ENCODE measurements at regions not wholly inside any gene's neighbourhood (a gene's known extent, or its start where the extent isn't known, plus 50 kb on each side); places are given as distances from the start of the nearest gene placed in this dataset.

DNA sequence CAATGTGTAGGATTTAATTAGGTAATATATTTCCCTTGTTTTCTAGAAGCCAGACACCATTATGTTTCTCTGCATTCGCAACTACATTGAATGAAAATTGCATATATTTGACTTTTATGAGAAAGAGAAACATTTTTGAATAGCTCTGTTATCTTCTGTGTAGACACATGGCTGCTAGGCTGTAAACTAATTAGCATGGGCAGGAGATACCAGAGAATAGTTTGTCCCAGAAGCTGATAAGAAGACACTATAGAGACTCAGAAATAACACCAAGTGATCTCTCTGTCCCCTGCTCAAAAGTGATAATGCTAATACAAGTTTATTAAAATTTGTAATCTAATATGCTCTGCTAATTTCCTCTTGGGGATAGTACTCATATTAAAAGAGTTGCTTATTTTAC is 198.0 kb upstream of the TUSC1 start:
- no peak for TF ChIP-seq POLR2AphosphoS5 (IDR thresholded peaks at IDR 0.05; ENCODE audit: low read depth, low read length)
- no peak for TF ChIP-seq FOXP2 (optimal IDR thresholded peaks at IDR 0.05; ENCODE audit: borderline replicate concordance, extremely low read depth, extremely low read length, insufficient read depth)
- no peak for TF ChIP-seq TAF1 (IDR thresholded peaks at IDR 0.05; ENCODE audit: borderline replicate concordance, insufficient read depth, low read length)
- TF ChIP-seq, protein P1, sequence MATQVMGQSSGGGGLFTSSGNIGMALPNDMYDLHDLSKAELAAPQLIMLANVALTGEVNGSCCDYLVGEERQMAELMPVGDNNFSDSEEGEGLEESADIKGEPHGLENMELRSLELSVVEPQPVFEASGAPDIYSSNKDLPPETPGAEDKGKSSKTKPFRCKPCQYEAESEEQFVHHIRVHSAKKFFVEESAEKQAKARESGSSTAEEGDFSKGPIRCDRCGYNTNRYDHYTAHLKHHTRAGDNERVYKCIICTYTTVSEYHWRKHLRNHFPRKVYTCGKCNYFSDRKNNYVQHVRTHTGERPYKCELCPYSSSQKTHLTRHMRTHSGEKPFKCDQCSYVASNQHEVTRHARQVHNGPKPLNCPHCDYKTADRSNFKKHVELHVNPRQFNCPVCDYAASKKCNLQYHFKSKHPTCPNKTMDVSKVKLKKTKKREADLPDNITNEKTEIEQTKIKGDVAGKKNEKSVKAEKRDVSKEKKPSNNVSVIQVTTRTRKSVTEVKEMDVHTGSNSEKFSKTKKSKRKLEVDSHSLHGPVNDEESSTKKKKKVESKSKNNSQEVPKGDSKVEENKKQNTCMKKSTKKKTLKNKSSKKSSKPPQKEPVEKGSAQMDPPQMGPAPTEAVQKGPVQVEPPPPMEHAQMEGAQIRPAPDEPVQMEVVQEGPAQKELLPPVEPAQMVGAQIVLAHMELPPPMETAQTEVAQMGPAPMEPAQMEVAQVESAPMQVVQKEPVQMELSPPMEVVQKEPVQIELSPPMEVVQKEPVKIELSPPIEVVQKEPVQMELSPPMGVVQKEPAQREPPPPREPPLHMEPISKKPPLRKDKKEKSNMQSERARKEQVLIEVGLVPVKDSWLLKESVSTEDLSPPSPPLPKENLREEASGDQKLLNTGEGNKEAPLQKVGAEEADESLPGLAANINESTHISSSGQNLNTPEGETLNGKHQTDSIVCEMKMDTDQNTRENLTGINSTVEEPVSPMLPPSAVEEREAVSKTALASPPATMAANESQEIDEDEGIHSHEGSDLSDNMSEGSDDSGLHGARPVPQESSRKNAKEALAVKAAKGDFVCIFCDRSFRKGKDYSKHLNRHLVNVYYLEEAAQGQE (IDR thresholded peaks at IDR 0.05; ENCODE audit: insufficient read depth in 1 of 2, low read depth in 2 of 2, low read length in 2 of 2), result no peak
- TF ChIP-seq SIN3A (IDR thresholded peaks at IDR 0.05; ENCODE audit: borderline replicate concordance, insufficient read depth, low read length), result no peak

DNA sequence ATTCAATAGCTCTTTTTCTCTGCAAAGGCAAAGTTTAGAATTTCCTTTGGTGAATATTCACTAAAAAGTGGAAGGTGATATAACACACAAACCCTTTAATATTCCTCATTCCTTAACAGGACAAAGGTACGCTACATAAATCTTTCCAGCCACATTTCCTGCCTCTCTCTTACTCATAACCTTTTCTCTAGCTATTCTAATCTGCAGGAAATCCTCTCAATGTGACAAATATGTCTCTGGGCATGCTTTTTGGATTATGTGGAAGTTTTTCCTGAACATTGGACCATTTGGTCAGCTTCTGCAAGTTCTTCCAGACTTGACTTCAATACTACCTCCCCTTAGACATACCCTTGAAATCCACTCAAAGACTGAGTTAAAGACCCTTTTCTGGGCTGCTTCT is 186.3 kb upstream of the TUSC1 start:
- TF ChIP-seq TAF1 (IDR thresholded peaks at IDR 0.05; ENCODE audit: borderline replicate concordance, insufficient read depth, low read length) (no peak), POLR2AphosphoS5 (IDR thresholded peaks at IDR 0.05; ENCODE audit: low read depth, low read length) (no peak), FOXP2 (optimal IDR thresholded peaks at IDR 0.05; ENCODE audit: borderline replicate concordance, extremely low read depth, extremely low read length, insufficient read depth) (no peak), SIN3A (IDR thresholded peaks at IDR 0.05; ENCODE audit: borderline replicate concordance, insufficient read depth, low read length) (no peak)
- TF ChIP-seq, protein P1 (IDR thresholded peaks at IDR 0.05; ENCODE audit: insufficient read depth in 1 of 2, low read depth in 2 of 2, low read length in 2 of 2), result no peak

DNA sequence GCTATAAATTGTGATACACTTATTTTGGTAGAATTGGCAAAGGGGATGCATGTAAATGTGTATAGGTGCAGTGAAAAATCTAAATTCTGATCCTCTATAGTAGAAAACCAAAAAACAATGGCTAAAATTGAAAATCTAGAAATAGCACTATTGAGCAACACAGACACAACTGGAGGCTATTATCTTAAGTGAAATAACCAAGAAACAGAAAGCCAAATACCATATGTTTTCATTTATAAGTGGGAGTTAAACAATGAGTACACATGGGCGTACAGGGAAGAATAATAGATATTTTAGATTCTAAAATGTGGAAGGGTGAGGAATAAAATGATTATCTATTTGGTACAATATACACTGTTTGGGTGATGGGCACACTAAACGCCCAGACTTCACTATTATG is 183.2 kb upstream of the TUSC1 start:
- no peak for TF ChIP-seq SIN3A (IDR thresholded peaks at IDR 0.05; ENCODE audit: borderline replicate concordance, insufficient read depth, low read length)
- TF ChIP-seq TAF1 (IDR thresholded peaks at IDR 0.05; ENCODE audit: borderline replicate concordance, insufficient read depth, low read length), result no peak
- TF ChIP-seq POLR2AphosphoS5 (IDR thresholded peaks at IDR 0.05; ENCODE audit: low read depth, low read length), result no peak
- no peak for TF ChIP-seq FOXP2 (optimal IDR thresholded peaks at IDR 0.05; ENCODE audit: borderline replicate concordance, extremely low read depth, extremely low read length, insufficient read depth)
- TF ChIP-seq, protein P1 (IDR thresholded peaks at IDR 0.05; ENCODE audit: insufficient read depth in 1 of 2, low read depth in 2 of 2, low read length in 2 of 2), result no peak

DNA sequence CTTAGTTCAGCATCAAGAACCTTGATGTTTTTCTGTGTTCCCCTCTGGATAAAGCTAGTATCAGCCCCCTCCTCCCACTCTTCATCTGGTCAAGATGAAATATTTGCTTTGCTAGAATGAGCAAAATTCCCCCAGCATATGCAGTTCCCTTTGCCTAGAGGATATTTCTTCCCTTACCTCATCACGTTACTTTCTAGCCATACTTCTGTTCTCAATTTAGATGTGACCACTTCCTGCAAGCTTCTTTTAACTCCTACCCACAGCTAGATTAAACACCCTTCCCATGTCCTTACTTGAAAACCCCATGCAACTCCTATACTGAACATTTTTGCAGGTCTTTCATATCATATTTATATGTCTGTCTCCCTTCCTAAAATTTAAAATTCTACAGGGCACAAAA is 178.9 kb upstream of the TUSC1 start:
- TF ChIP-seq SIN3A (IDR thresholded peaks at IDR 0.05; ENCODE audit: borderline replicate concordance, insufficient read depth, low read length) (no peak), TAF1 (IDR thresholded peaks at IDR 0.05; ENCODE audit: borderline replicate concordance, insufficient read depth, low read length) (no peak), FOXP2 (optimal IDR thresholded peaks at IDR 0.05; ENCODE audit: borderline replicate concordance, extremely low read depth, extremely low read length, insufficient read depth) (no peak), POLR2AphosphoS5 (IDR thresholded peaks at IDR 0.05; ENCODE audit: low read depth, low read length) (no peak)
- TF ChIP-seq, protein P1 (IDR thresholded peaks at IDR 0.05; ENCODE audit: insufficient read depth in 1 of 2, low read depth in 2 of 2, low read length in 2 of 2), result no peak

DNA sequence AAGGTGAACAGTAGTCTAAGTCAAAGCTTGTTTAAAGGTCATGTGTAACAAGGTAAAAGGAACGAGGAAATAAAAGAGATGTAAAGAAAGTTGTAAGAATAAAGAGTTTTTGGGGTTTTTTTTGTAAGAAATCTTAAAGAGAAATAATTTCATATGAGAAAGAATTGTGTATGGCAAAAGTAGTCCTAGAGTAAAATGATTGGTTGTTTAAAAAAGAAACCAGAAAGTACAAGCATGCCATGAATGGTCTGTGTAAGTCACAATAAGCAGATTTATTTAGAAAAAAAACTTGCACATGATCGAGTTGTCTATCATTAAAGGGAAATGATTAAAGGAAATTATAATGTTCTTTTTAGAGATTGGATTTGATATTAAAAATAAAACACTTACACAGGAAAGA is 172.6 kb upstream of the TUSC1 start:
- no peak for TF ChIP-seq SIN3A (IDR thresholded peaks at IDR 0.05; ENCODE audit: borderline replicate concordance, insufficient read depth, low read length)
- TF ChIP-seq POLR2AphosphoS5 (IDR thresholded peaks at IDR 0.05; ENCODE audit: low read depth, low read length), result no peak
- TF ChIP-seq FOXP2 (optimal IDR thresholded peaks at IDR 0.05; ENCODE audit: borderline replicate concordance, extremely low read depth, extremely low read length, insufficient read depth), result no peak
- no peak for TF ChIP-seq TAF1 (IDR thresholded peaks at IDR 0.05; ENCODE audit: borderline replicate concordance, insufficient read depth, low read length)

Measured in PFSK-1 (cell line).